H54 (cell line): ENCODE measurements at regions not wholly inside any gene's neighbourhood (a gene's known extent, or its start where the extent isn't known, plus 50 kb on each side); places are given as distances from the start of the nearest gene placed in this dataset.

ENCODE experiments used
- DNase-seq: peaks from one replicate; pipeline ENCODE4 v3.0.0; 2011; ENCODE audit warnings: low spot score, mixed read lengths; ENCODE audit not compliant: insufficient read length
- FAIRE-seq: peaks from 3 replicates; lab custom pipeline; 2011; peaks lifted over from hg19 to GRCh38; lab: Jason Lieb, UNC
- POLR2A ChIP-seq: IDR thresholded peaks from 2 replicates; pipeline ENCODE4 v1.6.1; 2011; ENCODE audit warnings: low read depth, mild to moderate bottlenecking, low read length

GRCh38 chr10:3494131-3494837, 290.7 kb downstream of the KLF6 start:
- TF ChIP-seq POLR2A = no peak
- DNase-seq = no peak
- no peak for FAIRE-seq

GRCh38 chr10:3493621-3494020, 291.4 kb downstream of the KLF6 start:
- DNase-seq (no peak), FAIRE-seq (no peak)
- no peak for TF ChIP-seq POLR2A

DNA sequence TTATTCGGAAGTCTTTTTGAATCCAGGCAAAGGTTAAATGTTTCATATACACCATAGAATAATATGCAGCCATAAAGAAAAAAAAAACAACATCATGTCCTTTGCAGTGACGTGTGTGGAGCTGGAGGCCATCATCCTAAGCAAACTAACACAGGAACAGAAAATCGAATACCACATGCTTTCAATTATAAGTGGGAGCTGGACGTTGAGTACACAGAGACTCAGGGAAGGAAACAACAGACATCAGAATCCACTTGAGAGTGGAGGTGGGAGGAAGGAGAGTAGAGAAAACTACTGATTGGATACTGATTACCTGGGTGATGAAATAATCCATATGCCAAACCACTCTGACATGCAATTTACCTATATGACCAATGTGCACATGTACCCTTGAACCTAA, 293.4 kb downstream of the KLF6 start:
- TF ChIP-seq POLR2A = no peak
- no peak for DNase-seq
- no peak for FAIRE-seq

DNA sequence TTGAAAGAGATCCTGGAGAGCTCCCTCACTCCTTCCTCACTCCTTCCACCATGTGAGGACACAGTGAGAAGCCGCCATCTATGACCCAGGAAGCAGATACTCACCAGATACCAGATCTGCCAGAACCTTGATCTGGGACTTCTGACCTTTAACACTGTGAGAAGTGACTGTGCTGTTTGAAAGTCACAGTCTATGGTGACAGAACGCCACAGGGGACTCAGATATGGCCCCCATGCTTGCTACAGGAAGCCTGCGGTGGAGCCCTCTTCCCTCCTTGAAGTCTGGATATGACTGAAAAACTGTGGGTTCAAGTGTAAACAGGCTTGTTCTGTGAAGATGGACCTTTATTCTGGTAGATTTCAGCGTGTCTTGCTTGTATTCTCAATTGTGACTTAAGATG, 297.8 kb downstream of the KLF6 start:
- TF ChIP-seq POLR2A = no peak
- no peak for FAIRE-seq
- no peak for DNase-seq

DNA sequence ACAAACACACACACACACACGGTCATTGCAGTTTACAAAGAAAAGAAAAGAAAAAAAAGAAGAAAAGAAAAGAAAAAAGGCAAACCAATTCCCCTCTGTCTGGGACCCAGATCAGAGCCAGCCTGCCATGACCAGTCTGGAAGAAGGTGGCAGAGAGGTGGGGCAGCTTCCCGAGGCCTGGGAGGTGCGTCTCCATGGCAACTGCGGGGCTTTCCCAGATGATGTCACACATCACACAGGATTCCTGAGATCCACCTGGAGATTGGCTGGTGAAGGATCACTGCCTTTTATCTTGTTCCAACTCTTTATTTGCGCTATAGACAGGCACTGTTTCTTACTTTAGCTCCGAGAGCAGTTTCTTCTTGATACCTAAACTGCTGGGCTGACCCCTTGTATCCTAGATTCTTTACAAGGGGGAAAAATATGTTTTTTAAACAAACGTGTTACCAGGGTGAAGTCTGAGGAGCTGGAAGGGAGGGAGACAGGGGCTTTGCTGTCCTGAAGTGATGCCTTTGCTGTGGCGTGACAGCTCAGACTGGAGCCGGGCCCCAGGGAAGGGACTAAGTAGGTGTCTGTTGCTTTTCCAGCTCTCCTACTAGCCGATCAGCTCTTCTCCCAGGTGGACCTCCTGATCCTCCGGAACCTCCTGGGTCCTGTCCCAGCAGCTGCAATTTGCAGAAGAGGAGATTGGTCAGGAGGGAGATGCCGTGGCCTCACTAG, 298.5 kb downstream of the KLF6 start:
- TF ChIP-seq POLR2A = no peak
- peak; percentile 51 for DNase-seq
- no peak for FAIRE-seq

- no peak for DNase-seq
- no peak for FAIRE-seq
- no peak for TF ChIP-seq POLR2A
Observed at GRCh38 chr10:3485057-3485686, 299.8 kb downstream of the KLF6 start.

DNA sequence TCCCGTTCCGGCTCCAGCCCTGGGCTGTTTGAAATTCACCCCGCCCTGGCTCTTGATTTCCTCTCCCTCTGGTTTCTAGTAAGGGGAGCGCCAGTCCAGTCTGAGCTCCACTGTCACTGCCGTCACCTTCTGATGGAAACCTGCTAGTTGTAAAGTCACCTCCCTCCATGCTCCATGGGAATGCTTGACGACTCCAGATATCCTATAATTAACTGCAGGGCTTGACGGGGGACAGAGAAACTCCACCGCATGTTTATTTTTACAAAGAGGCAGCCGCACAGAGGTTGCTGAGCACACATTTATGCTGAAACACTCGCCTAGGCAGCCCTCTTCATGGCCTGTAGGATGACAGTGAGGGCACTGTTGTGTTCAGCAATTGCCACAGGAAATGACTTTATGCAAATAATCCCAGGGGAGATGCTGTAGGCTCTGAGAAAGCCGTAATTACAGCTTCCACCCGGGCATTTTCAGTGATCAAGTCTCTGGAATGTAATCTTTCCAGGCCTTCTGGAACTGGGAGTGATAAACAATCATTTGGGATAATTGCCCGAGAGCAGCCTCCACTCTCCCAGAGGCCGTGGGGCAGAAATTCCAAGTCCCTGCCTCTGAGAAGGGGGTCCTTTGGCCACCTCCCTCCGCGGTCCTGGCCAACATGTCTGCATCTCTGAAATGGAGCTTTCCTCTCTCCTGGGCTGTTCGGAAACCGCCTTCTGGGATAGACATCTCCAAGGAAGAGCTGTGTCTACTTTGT, 300.5 kb downstream of the KLF6 start:
- no peak for DNase-seq
- no peak for FAIRE-seq
- no peak for TF ChIP-seq POLR2A

GRCh38 chr10:3482200-3482993, 302.6 kb downstream of the KLF6 start:
- FAIRE-seq (no peak), DNase-seq (peak; percentile 35)
- no peak for TF ChIP-seq POLR2A

GRCh38 chr10:3481496-3481895, 303.5 kb downstream of the KLF6 start:
- no peak for FAIRE-seq
- no peak for TF ChIP-seq POLR2A

DNA sequence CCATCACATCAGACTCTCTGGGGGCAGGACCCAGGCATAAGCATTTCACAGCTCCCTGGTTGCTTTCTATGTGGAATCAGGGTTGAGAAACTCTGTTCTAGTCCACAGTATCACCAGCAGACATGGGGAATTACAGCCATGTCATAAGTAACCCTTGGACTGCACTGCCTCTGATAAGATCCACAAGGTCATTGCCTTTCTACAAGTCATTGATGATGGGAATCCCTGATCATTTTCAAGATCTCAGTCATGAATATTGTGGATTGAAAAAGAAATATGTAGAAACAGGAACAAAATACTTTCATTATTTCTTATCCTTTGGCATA, 304.1 kb downstream of the KLF6 start:
- FAIRE-seq (no peak), DNase-seq (no peak)
- TF ChIP-seq POLR2A = no peak

More at GRCh38 chr10:3481496-3481895, 303.5 kb downstream of the KLF6 start:
- DNase-seq = no peak

DNA sequence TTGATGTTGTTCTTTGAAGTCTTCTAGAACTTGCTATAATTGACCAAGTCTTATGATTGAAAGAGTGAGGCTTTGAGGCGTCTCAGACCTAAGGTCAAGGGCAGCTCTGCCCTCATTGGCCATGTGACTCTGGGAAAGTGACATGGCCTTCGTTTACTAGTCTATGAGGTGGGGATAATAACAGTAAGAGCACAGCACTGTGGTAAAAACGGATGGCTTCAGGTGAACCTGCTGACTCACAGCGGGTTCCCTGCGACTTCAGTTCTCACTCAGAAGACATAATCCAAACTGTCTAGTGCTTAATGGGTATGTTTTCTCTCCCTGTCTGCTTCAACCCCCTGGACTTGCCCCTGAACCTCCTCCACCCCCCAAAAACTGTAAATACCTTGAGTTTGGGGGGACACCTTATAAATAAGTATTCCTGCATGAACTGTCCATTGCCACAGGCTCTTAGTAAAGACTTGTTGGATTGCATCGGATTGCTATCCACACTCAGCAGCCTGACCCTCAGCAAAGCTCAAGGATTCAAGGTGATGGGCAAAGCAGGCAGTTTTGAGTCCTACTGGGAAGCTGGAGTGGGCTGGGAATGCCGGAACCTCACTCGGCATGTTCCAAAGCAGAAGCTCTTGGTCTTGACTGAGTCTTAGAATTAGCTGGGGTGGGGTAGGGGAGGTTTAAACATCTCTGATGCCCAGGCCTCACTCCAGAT, 304.6 kb downstream of the KLF6 start:
- DNase-seq = no peak
- FAIRE-seq = no peak
- no peak for TF ChIP-seq POLR2A

GRCh38 chr10:3478632-3479240, 306.2 kb upstream of the PITRM1 start:
- no peak for TF ChIP-seq POLR2A

More at GRCh38 chr10:3478632-3479240, 306.2 kb upstream of the PITRM1 start:
- DNase-seq = no peak
- no peak for FAIRE-seq
